Ovary (tissue), 7 donors: ENCODE measurements at regions not wholly inside any gene's neighbourhood (a gene's known extent, or its start where the extent isn't known, plus 50 kb on each side); places are given as distances from the start of the nearest gene placed in this dataset.

ENCODE experiments used
- DNase-seq, 5 donors: peaks; one replicate each; pipeline ENCODE4 v3.0.0-alpha.2; 2019 to 2020
- H3K27ac ChIP-seq, 2 donors: fragments of 200-600 bp; one replicate each; pipeline versions ENCODE4 v1.5.1 to v1.8.0; 2019 to 2022
- H3K27me3 ChIP-seq: fragments of 200-600 bp; one replicate; pipeline ENCODE4 v1.8.0; 2022
- H3K36me3 ChIP-seq: fragments of 200-600 bp; sonication (generic); one replicate; pipeline ENCODE4 v1.5.1; 2019
- H3K4me1 ChIP-seq: one replicate; pipeline ENCODE4 v1.8.1; 2013; ENCODE audit warnings: mild to moderate bottlenecking, moderate library complexity; ENCODE audit not compliant: insufficient read depth
- H3K4me3 ChIP-seq: fragments of 200-600 bp; sonication (generic); one replicate; pipeline ENCODE4 v1.5.1; 2017
- H3K9me3 ChIP-seq, 2 donors: fragments of 200-600 bp in 1 of 2; sonication (generic) in 1 of 2; one replicate each; pipeline versions ENCODE4 v1.5.1 to v1.8.1; 2013 to 2019; ENCODE audit warnings: mild to moderate bottlenecking in 1 of 2, moderate library complexity in 1 of 2
- EP300 ChIP-seq: sonication (generic); formaldehyde crosslinking; IDR thresholded peaks from one replicate; pipeline ENCODE4 v1.6.1; 2017; ENCODE audit warnings: antibody characterized with exemption
- POLR2A ChIP-seq: fragments of 450-650 bp; IDR thresholded peaks from one replicate; pipeline ENCODE4 v1.6.1; 2017; ENCODE audit warnings: antibody characterized with exemption, mild to moderate bottlenecking, moderate library complexity
- WGBS, 3 donors: extraction: QIAGEN DNeasy Blood & Tissue Kit in 1 of 3; methylation state at CpG; one replicate each; pipeline versions ENCODE4 v1.1.5 to v1.1.7; 2013 to 2017; 5-methylcytosine and 5-hydroxymethylcytosine counted together
- intact Hi-C, 4 donors: fragments of 100-400 bp; cut with DNase I; formaldehyde crosslinking; loops; one replicate each; pipeline versions ENCODE4 v1.11.0 to v1.15.1; 2022 to 2023
- TF ChIP-seq, protein P1 (sequence below), 3 donors: fragments of 450-650 bp in 2 of 3; fragments of 200-600 bp in 1 of 3; IDR thresholded peaks; one replicate each; pipeline versions ENCODE4 v1.5.1 to v1.8.0; 2016 to 2022; ENCODE audit warnings: antibody characterized with exemption in 3 of 3, mild to moderate bottlenecking in 1 of 3
- donor health status: DM: no; HTN: no; CAD: no; lungs with moderate emphysema.
- donor health status: DM: no; HTN: no; CAD: no.
- donor health status: Bipolar disorder and iron deficiency.
- donor health status: DM: no; HTN: no; CAD: no.
- donor health status: DM: yes; HTN: yes; CAD: no.

DNA sequence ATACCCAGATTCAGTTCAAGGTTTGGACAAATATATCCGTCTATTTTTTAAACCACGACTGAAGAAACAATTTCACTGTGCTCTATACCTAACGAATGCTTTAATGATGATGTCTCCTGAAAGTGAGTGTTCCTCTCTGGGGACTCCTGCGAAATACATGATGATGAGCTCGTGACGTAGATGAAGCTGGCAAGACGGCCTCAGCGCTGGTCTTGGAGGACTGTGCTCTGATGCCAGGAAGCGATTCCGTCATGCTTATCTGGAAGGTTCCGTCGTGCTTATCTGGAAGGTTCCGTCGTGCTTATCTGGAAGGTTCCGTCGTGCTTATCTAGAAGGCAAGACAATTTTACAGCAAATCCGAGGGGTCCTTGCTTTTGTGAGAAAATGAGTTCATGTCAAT lies 250.8 kb upstream of the IRX2 start:
- intact Hi-C loops = no loop called here
- H3K4me1 ChIP-seq = no peaks in the 10 kb centered on the region
- 52 to 75% (median 59%) methylated on average over 17 of the region's 17 CpGs for WGBS, 3 donors
- no peaks in the 10 kb centered on the region for H3K9me3 ChIP-seq
- no peaks in the 10 kb centered on the region for H3K27me3 ChIP-seq
- H3K27ac ChIP-seq = no peak overlapping the region
- no peak for DNase-seq
- TF ChIP-seq EP300 (no peak), POLR2A (no peak)
- TF ChIP-seq, protein P1, sequence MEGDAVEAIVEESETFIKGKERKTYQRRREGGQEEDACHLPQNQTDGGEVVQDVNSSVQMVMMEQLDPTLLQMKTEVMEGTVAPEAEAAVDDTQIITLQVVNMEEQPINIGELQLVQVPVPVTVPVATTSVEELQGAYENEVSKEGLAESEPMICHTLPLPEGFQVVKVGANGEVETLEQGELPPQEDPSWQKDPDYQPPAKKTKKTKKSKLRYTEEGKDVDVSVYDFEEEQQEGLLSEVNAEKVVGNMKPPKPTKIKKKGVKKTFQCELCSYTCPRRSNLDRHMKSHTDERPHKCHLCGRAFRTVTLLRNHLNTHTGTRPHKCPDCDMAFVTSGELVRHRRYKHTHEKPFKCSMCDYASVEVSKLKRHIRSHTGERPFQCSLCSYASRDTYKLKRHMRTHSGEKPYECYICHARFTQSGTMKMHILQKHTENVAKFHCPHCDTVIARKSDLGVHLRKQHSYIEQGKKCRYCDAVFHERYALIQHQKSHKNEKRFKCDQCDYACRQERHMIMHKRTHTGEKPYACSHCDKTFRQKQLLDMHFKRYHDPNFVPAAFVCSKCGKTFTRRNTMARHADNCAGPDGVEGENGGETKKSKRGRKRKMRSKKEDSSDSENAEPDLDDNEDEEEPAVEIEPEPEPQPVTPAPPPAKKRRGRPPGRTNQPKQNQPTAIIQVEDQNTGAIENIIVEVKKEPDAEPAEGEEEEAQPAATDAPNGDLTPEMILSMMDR (IDR thresholded peaks at IDR 0.05) = no peak
- no peaks in the 10 kb centered on the region for H3K36me3 ChIP-seq
- no peak overlapping the region for H3K4me3 ChIP-seq

DNA sequence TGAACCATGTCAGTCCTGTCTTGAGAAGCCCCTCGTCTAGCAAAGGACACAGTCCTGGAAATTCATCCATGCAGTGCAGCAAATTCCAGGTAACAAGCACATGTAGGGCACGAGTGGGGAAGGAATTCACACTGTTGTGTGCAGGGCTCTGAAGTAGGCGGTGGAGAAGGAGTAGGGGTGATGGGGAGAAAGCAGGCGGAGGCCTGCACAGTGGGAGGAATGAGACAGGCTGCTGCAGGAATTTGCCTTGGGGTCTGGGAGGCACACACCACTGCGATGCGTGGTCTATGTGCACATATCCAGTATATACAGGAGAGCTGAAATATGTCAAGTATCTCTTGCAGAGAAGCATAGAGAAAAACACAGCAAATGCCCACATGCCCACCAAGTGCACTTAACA lies 249.2 kb upstream of the IRX2 start:
- intact Hi-C loops = no loop called here
- no peaks in the 10 kb centered on the region for H3K4me1 ChIP-seq
- WGBS, 3 donors = 67 to 76% (median 71%) methylated on average over 6 of the region's 6 CpGs
- DNase-seq = no peak
- H3K36me3 ChIP-seq = no peaks in the 10 kb centered on the region
- no peak overlapping the region for H3K27ac ChIP-seq
- H3K27me3 ChIP-seq = no peaks in the 10 kb centered on the region
- no peaks in the 10 kb centered on the region for H3K9me3 ChIP-seq
- no peak overlapping the region for H3K4me3 ChIP-seq
- TF ChIP-seq, protein P1 (IDR thresholded peaks at IDR 0.05) = no peak
- TF ChIP-seq POLR2A = no peak

DNA sequence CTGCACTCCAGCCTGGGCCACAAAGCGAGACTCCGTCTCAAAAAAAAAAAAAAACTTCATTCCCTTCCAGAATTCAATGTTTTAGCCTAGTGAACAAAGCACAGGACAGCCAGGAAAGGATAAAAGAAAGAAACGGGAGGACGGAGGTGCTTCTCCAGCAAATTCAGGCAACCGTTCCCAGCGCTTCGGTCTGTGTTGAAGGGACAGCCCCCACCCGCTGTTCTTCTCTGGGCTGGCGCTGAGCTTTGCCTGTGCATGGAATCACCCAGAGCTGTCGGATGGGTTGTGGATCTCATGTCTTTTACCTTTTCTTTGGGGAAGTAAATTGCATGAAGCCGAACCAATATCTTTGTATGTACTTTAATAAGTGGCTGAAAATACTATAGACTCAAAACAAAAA lies 248.4 kb upstream of the IRX2 start:
- 85 to 92% (median 91%) methylated on average over 11 of the region's 11 CpGs for WGBS, 3 donors
- Histone ChIP-seq H3K27ac (no peak overlapping the region), H3K4me1 (no peaks in the 10 kb centered on the region), H3K36me3 (no peaks in the 10 kb centered on the region), H3K27me3 (no peaks in the 10 kb centered on the region), H3K9me3 (no peaks in the 10 kb centered on the region), H3K4me3 (no peak overlapping the region)
- DNase-seq = no peak
- TF ChIP-seq POLR2A (no peak), EP300 (no peak)
- TF ChIP-seq, protein P1 (IDR thresholded peaks at IDR 0.05) = no peak
- intact Hi-C loops = no loop called here

DNA sequence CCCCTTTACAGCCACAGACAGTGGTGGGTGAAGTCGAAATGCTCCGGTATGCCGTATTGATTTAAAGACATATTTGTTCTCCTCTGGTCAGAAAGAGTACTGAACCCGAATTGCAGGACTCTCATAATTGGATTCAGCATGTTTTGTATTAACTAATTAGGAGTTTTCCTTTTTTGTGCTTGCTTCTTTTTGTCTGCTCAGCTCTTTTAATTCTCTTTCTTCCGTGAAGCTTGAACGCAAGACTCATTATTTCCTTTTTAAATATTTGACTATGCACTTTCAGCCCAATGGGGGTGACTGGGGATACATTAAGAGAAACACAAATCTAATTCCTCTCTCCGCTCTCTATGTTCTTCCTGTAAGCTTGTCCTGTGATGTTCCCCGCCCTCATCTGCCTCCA lies 246.6 kb upstream of the IRX2 start:
- WGBS, 3 donors = 71 to 81% (median 80%) methylated on average over 8 of the region's 8 CpGs
- no peaks in the 10 kb centered on the region for H3K4me1 ChIP-seq
- no peaks in the 10 kb centered on the region for H3K9me3 ChIP-seq
- no peaks in the 10 kb centered on the region for H3K36me3 ChIP-seq
- no peak overlapping the region for H3K4me3 ChIP-seq
- H3K27me3 ChIP-seq = no peaks in the 10 kb centered on the region
- TF ChIP-seq POLR2A (no peak), EP300 (no peak)
- TF ChIP-seq, protein P1 (IDR thresholded peaks at IDR 0.05) = no peak
- no peak overlapping the region for H3K27ac ChIP-seq
- intact Hi-C loops = no loop called here
- no peak for DNase-seq

DNA sequence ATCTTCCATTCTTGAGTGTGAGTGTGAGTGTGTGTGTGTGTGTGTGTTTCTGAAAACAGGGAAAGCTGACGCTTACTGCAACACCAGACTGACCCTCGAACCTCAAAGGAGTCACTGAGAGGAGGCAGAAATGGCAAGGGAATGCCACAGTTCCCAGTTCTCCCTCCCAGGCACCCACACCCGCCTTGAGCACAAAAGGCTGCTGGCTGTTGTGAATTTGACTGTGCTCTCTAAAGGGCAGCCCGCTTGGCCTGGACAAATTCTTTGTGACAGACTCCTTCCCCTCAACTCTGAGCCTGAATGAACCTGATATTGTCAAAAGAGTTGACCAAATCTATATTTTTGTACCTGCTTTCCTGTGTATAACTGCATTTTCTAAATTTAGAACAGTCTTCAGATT lies 245.7 kb upstream of the IRX2 start:
- Histone ChIP-seq H3K27ac (no peak overlapping the region), H3K36me3 (no peaks in the 10 kb centered on the region), H3K27me3 (no peaks in the 10 kb centered on the region), H3K4me3 (no peak overlapping the region), H3K4me1 (no peaks in the 10 kb centered on the region), H3K9me3 (no peaks in the 10 kb centered on the region)
- TF ChIP-seq, protein P1 (IDR thresholded peaks at IDR 0.05) = no peak
- no peak for TF ChIP-seq EP300
- TF ChIP-seq POLR2A = no peak
- 44 to 51% (median 45%) methylated on average over 4 of the region's 4 CpGs for WGBS, 3 donors
- DNase-seq = no peak
- intact Hi-C loops = no loop called here
